Hematopoietic multipotent progenitor cell treated with erythropoietin and hydrocortisone succinate and interleukin-3 and kit ligand, for 4 days (in vitro differentiated cells): ENCODE measurements at regions not wholly inside any gene's neighbourhood (a gene's known extent, or its start where the extent isn't known, plus 50 kb on each side); places are given as distances from the start of the nearest gene placed in this dataset.

ENCODE experiments used
- DNase-seq: peaks from one replicate; pipeline ENCODE4 v3.0.0-alpha.2; 2015

DNA sequence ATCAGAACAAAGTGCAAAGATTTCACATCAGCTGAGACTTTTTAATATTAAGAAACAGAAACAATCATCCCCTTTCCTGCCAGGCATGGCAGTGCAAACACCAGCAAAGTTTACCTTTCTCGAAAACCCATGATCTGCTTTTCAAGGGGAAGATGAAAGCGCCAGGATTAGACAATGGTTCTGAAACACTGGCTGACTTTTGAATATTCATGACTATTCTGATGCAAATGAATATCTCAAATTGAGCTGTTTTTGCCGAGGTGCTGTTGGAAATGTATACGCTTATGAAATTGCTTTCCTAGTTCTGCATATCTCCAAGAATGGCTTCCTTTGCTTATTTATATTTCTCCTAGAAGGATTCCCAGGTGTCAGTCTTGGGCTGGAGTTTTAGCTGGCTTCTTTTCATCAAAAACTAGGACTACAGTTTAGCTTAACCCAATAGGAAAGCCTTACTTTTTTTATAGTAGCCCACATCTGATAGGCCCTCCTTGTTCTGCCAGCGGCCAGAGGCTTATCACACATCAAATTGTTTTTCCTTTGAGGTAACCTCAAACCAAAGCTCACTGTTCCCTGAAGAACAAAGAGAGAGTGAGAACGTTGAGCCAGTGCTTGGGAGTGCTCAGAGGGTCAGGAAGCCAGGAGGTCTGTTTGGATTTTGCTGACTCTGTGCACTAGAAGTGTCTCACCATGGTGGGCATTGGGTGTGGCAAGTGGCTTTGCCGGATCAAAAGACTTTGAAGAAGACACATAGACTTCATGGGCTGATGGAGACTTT is 74.0 kb upstream of the PLCL2 start:
- DNase-seq = peak; percentile 59

DNA sequence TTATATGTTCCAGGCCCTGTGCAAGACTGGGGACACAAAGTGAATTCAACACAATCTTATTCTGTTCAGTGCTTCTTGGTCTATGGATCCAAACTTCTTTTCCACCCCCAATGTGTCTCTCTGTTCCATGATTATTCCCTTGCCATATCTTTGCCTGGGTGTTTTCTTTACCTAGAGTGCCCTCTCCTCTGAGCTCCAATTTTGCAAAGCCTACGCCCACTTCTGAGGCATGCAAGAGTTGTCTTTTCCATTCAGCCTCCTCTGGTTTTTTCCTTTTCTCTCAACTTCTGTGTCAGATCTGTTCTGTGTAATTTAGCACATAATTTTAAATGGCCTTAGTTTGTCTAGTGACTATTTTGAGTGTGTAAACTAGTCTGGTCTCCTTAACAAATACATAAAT is 72.8 kb upstream of the PLCL2 start:
- DNase-seq = no peak

DNA sequence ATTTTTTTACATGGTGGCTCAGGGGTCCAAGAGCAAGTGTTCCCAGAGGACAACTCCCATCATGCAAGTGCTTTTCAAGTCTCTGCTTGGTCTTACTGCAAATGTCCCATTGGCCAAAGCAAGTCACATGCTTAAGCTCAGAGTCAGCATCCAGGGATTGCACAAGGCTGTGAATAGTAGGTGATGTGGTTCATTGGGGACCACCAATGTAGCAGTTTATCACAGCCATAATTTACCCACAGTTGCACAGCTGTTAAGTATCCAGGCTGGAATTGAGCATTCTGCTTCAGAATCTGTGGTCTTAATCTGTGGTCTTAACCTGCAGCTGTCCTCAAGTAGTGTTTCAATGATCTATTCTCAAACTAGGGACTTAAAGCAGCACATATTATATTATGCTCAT is 71.4 kb upstream of the PLCL2 start:
- no peak for DNase-seq

DNA sequence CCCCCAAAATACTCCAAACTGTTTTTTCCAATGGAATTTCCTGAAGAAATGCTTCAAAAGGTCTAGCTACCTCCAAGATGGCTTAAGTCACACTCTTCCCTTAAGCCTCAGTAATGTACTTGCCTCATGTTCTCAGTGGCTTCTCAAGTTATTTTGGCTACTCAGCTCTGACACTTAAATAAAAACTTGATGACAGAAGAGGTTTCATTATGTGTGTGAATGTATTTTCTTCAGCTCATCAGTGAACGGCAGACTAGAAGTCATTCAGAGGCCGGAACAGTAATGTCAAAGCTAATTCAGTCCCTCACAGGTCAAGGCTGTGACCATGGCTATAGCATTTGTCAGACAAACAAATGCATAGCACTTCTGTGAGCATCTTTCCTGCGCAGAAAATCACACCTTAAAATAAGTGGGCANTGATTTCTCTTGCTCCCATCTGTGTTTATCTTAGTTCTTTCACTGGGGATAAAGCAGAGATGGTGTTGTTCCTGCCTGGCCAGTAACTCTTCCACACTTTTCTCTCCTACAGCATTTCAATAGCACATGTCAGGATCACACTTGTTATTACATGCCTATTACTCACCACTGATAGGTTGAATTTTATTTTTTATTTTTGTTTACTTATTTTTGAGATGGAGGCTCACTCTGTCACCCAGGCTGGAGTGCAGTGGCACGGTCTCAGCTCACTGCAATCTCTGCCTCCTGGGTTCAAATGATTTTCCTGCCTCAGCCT is 68.5 kb upstream of the PLCL2 start:
- no peak for DNase-seq

DNA sequence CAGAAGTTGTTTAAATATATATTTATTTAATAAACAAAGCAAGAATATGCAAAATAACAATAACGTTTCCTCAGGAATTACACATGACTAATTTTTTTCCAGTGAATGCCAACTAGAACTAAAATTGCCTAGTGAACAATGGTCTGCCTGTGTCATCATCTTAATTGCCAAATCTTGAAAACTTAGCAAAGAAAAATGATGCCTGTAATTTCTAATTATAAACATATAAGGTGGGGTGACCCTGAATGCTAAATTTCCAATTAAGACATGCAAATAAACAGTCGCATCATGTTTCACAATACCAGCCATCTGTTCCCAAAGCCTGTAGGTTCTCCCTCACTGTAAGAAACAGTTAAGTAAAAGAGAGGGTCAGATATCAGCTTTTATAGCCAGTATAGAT is 67.6 kb upstream of the PLCL2 start:
- no peak for DNase-seq

DNA sequence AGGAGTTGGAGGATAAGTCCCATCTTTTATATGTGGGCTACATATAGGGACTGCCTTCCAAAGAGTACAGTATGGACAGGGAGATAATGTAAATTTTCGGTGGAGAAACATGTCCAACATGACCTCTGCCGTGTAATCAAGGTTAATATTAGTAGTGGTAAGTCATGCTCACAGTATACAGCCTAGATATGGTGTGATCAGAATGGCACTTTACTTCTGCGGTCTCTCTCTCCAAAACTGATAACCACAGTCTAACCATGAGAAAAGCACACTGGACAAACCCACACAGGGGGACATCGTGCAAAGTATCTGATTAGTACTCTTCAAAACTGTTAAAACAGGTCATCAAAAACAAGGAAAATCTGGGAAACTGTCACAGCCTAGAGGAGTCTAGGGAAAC is 66.6 kb upstream of the PLCL2 start:
- DNase-seq = no peak

DNA sequence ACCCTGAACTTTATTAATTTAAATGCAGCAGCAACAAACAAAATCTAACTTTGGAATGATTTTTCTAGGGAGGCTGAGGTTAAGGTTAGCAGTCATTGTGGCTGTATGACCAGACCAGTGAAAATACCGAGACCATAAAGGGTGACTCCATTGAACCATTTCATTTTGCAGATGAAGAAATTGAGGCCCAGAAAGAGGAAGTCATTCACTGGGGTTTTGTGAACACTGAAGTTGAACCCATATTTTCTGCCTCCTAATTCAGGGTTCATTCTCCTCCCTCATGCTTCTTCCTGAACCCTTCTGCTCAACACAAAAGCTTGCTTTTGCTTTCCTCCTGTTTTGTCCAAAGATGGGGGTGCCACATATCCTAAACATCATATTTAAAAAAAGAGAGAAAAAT is 65.8 kb upstream of the PLCL2 start:
- DNase-seq = no peak

DNA sequence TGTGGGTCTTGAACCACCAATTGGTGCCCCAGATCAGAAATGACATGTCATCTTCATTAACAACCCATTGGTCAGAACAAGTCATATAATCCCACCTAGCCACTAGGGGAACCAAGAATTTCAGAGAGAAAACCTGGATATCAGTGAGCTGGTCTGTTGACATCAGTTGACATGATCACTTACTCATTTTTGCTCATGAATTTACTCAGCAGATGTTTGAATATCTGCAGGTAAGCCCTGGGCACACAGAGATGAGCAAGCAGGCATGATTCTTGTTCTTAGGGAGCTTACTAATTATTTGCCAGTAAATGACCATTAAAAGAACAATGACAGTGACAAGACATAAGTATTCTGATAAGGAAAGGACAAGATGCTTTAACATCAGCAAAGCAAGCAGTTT is 64.3 kb upstream of the PLCL2 start:
- no peak for DNase-seq

DNA sequence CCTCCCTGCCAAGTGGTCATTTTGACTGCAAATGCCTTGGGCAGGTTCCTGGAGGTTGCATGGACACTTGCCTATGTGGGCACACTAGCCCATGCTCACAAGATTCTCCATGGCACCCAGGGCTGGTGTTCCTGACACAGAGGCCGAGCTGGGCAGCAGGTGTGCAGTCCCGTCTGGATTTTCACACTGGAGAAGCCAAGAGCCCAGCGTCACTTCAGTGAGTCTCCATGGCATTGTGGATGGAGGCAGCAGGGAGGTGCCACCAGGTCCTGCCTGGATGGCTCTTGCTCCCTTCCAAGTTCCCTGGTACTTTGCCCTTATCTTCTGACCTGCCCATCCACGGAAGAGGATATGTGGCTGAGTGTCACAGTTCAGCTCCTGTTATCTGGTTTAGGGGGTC is 63.7 kb upstream of the PLCL2 start:
- no peak for DNase-seq

DNA sequence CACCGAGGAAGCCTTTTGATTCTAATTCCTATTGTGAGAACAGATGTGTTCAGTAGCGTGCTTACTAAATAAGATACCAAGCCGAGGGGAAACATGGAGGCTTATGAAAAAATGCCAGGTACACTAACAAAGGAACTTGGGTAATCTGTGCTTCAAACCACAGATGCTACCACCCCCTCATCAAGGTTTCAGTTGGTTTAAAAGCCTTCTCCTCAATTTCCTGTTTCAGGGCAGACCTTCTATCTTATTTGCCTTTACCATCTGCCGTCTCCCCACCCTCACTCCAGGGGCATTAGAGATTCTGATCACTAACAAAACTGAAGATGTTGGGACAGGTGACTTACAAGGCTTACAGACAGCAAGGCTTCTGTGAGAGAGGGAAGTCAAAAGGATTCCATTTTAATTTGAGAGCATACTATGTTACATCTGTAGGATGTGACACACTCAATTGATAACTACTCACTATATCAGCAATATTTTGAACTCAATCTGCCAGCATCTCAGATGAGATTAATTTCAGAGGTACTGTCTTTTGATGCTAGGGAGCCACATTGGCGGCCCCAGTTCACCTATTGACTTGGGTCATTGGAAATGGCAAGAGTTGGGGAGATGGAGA is 60.6 kb upstream of the PLCL2 start:
- DNase-seq = peak; percentile 22

DNA sequence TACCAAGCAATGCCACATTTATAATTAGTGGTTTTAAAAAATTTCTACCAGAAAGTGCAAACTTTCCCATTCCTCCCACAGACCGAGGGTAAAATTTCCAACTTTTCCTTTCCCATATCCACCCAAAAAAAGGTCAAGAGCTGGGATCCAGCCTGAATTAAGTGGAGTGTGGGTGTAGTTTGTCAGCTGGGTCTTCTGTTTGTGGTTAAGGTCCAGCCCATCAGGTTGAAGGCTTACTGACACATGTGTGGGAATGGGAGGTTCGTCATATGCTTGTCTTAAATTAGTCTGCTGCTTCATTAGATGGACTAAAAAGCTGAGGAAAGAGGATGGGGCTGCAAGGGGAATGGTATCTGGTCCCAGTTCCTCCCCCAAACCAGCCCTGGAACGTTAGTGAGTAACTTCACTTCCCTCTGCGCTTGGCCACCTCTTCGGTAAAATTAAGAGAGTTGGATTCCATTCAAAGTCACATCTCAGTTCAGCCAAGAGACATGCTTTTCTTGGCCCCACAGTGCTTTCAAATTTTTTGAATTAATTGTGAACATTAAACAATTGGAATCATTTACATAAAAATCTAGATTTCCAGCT is 59.0 kb upstream of the PLCL2 start:
- DNase-seq = no peak

DNA sequence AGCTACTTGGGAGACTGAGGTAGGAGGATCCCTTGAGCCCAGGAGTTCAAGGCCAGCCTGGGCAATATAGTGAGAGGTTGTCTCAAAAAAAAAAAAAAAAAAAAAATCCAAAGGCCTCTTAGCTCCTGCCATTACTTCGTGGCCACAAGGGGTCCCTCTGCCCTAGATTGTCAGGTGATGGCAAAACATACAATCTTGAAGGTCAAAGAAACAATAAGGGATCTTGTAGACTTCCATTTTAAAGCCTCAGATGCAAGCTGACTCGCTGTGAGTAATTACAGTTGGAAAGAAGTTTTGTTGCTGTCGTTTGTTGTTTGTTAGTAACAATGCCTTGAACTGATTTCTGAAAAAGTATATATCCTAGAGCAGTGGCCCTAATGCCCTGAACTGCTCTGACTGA is 55.9 kb upstream of the PLCL2 start:
- DNase-seq = peak; percentile 81

DNA sequence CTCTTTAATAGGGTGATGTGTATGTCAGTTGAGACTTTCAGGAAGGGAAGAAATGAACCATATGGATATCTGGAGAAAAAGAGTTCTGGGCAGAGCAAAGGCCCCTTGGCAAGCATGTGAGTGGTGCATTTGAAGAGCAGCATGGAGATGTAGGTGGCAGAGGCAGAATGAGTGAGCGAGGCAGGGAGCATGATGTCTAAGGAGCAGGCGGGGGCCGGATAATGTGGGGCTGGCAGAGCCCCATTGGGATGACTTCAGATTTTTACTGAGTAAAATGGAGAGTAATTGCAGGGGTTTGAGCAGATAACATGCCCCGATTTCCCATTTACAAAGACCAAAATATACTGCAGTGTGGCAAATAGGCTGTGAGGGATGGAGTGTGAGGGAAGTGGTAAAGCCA is 52.9 kb upstream of the PLCL2 start:
- DNase-seq = no peak

DNA sequence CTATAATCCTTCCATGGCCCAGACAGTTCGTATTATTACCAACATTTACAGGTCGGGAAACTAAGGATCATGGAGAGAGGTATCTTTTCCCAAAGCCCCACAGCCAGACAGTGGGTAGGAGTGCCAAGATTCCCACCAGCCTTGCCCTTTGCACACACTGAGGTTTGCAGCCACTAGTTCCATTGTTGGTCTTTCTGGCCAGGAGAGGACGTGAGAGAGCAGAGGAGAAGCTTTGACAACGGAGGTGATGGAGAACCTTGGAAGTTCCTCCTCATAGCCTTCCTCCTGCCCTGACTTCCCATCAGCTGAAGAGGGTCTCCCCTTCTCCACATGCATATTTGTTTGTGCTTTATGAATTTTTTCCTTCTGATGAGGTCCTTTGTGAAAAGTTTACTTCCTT is 50.5 kb upstream of the PLCL2 start:
- no peak for DNase-seq

DNA sequence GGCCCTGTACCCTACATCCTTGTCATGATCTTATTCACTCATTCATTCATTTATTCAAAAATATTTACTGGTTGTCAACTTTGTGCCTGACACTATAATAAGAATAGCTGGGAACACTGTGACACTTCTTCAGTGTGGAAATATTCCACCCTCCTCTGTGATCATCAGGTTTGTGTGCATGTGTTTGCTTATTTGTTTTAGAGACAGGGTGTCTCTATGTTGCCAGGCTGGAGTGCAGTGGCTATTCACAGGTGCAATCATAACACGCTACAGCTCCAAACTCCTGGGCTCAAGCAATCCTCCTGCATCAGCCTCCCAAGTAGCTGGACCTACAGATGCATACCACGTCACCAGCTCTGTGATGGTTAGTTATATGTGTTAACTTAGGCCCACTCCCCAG is 50.0 kb upstream of the PLCL2 start:
- no peak for DNase-seq
